ENCODE measurements at regions not wholly inside any gene's neighbourhood (a gene's known extent, or its start where the extent isn't known, plus 50 kb on each side); places are given as distances from the start of the nearest gene placed in this dataset.

DNA sequence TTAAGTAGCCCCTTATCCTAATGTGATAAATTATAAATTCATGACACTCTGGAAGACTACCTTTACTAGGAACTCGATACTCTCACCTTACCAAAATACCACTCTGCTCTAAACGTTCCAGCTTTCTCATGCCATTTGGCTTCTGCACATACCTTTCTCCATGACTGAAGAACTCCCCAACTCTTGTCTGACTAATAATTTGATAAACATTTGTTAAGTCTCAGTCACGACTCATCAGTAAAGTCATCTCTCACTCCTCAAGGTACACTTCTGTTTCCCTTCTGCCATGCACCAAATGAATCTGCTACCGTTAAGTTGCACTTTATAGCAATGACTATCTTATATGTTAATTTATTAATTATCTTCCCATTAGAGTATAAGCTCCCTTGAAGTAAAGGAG is 498.3 kb upstream of the NOVA1 start:
- Histone ChIP-seq H3K4me2 (ENCODE audit: insufficient read depth, low read length, poor library complexity, severe bottlenecking) (no peak overlapping the region), H3K4me3 (ENCODE audit: low read length in 2 of 2) (no peak overlapping the region), H3K9me3 (replicated peaks in 1 of 2; ENCODE audit: control insufficient read depth in 2 of 2, insufficient read depth in 1 of 2, low read depth in 1 of 2, low read length in 2 of 2) (no peaks in the 10 kb centered on the region), H3K4me1 (ENCODE audit: control insufficient read depth in 2 of 2, insufficient read depth in 1 of 2, low read depth in 1 of 2, low read length in 2 of 2) (no peaks in the 10 kb centered on the region), H2AK5ac (ENCODE audit: low read depth, low read length) (no peak overlapping the region), H3K36me3 (replicated peaks in 1 of 2; ENCODE audit: control insufficient read depth in 2 of 2, insufficient read depth in 2 of 2, low read length in 2 of 2) (no peaks in the 10 kb centered on the region), H3K18ac (ENCODE audit: low read length) (no peak overlapping the region), H3K14ac (ENCODE audit: low read length) (no peak overlapping the region), H3K23ac (ENCODE audit: low read depth, low read length, poor library complexity) (no peak overlapping the region), H3K79me1 (ENCODE audit: low read depth, low read length) (no peaks in the 10 kb centered on the region), H2BK5ac (ENCODE audit: low read length) (no peak overlapping the region), H3K4ac (ENCODE audit: low read length) (no peak overlapping the region), H3K27me3 (ENCODE audit: control insufficient read depth in 3 of 3, insufficient read depth in 3 of 3, low read depth in 1 of 3, low read length in 3 of 3) (no peaks in the 10 kb centered on the region), H3K9ac (ENCODE audit: low read depth, low read length, poor library complexity) (no peak overlapping the region), H2AFZ (ENCODE audit: low read length) (no peak overlapping the region), H2BK120ac (ENCODE audit: low read depth, low read length) (no peak overlapping the region), H2BK12ac (ENCODE audit: low read length) (no peak overlapping the region), H3K27ac (replicated peaks; ENCODE audit: low read length) (no peak overlapping the region), H4K8ac (ENCODE audit: low read depth, low read length) (no peak overlapping the region), H2BK15ac (ENCODE audit: low read length) (no peak overlapping the region), H4K91ac (ENCODE audit: low read depth, low read length, poor library complexity) (no peak overlapping the region)
- DNase-seq (ENCODE audit: low spot score) = no peak
- WGBS, 2 donors (ENCODE audit: extremely low coverage in 2 of 2, insufficient read length in 2 of 2, insufficient replicate concordance in 1 of 2) = no CpG with 5 or more reads among the region's 4 CpGs

DNA sequence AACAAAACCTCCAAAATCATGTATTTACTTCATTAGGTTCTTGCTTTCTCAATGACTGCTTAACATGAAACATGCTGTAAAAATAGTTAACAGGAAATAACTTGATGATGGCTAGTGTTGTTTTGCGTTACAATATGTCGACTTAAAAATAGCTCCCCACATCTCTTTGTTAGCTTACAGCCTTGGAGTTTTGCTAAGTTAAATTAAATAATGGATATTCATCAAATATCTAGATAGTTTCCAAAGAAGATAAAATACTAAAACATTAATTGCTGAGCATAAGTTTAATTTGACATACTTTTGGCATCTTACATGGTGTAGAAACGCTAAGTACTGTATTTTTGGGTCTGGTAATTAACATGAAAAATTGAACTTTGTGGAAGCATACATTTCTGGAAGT is 500.6 kb upstream of the NOVA1 start:
- no peak overlapping the region for H3K4ac ChIP-seq (ENCODE audit: low read length)
- no peak overlapping the region for H3K14ac ChIP-seq (ENCODE audit: low read length)
- H3K79me1 ChIP-seq (ENCODE audit: low read depth, low read length) = no peaks in the 10 kb centered on the region
- no CpG with 5 or more reads among the region's 3 CpGs for WGBS, 2 donors (ENCODE audit: extremely low coverage in 2 of 2, insufficient read length in 2 of 2, insufficient replicate concordance in 1 of 2)
- H2AK5ac ChIP-seq (ENCODE audit: low read depth, low read length) = no peak overlapping the region
- H3K4me2 ChIP-seq (ENCODE audit: insufficient read depth, low read length, poor library complexity, severe bottlenecking) = no peak overlapping the region
- no peak overlapping the region for H2AFZ ChIP-seq (ENCODE audit: low read length)
- H3K27me3 ChIP-seq (ENCODE audit: control insufficient read depth in 3 of 3, insufficient read depth in 3 of 3, low read depth in 1 of 3, low read length in 3 of 3) = no peaks in the 10 kb centered on the region
- no peak overlapping the region for H3K27ac ChIP-seq (replicated peaks; ENCODE audit: low read length)
- no peaks in the 10 kb centered on the region for H3K9me3 ChIP-seq (replicated peaks in 1 of 2; ENCODE audit: control insufficient read depth in 2 of 2, insufficient read depth in 1 of 2, low read depth in 1 of 2, low read length in 2 of 2)
- no peak overlapping the region for H2BK12ac ChIP-seq (ENCODE audit: low read length)
- no peak overlapping the region for H2BK120ac ChIP-seq (ENCODE audit: low read depth, low read length)
- no peaks in the 10 kb centered on the region for H3K36me3 ChIP-seq (replicated peaks in 1 of 2; ENCODE audit: control insufficient read depth in 2 of 2, insufficient read depth in 2 of 2, low read length in 2 of 2)
- no peak for DNase-seq (ENCODE audit: low spot score)
- H4K8ac ChIP-seq (ENCODE audit: low read depth, low read length) = no peak overlapping the region
- H3K4me1 ChIP-seq (ENCODE audit: control insufficient read depth in 2 of 2, insufficient read depth in 1 of 2, low read depth in 1 of 2, low read length in 2 of 2) = no peaks in the 10 kb centered on the region
- no peak overlapping the region for H3K23ac ChIP-seq (ENCODE audit: low read depth, low read length, poor library complexity)
- no peak overlapping the region for H3K18ac ChIP-seq (ENCODE audit: low read length)
- no peak overlapping the region for H3K4me3 ChIP-seq (ENCODE audit: low read length in 2 of 2)
- H4K91ac ChIP-seq (ENCODE audit: low read depth, low read length, poor library complexity) = no peak overlapping the region
- no peak overlapping the region for H2BK15ac ChIP-seq (ENCODE audit: low read length)
- no peak overlapping the region for H2BK5ac ChIP-seq (ENCODE audit: low read length)
- H3K9ac ChIP-seq (ENCODE audit: low read depth, low read length, poor library complexity) = no peak overlapping the region

- no peaks in the 10 kb centered on the region for H3K36me3 ChIP-seq (replicated peaks in 1 of 2; ENCODE audit: control insufficient read depth in 2 of 2, insufficient read depth in 2 of 2, low read length in 2 of 2)
- no peak overlapping the region for H4K8ac ChIP-seq (ENCODE audit: low read depth, low read length)
- no peak overlapping the region for H3K23ac ChIP-seq (ENCODE audit: low read depth, low read length, poor library complexity)
- H2BK120ac ChIP-seq (ENCODE audit: low read depth, low read length) = no peak overlapping the region
- no peak overlapping the region for H3K4me3 ChIP-seq (ENCODE audit: low read length in 2 of 2)
- no peak overlapping the region for H3K9ac ChIP-seq (ENCODE audit: low read depth, low read length, poor library complexity)
- no peaks in the 10 kb centered on the region for H3K27me3 ChIP-seq (ENCODE audit: control insufficient read depth in 3 of 3, insufficient read depth in 3 of 3, low read depth in 1 of 3, low read length in 3 of 3)
- H2BK15ac ChIP-seq (ENCODE audit: low read length) = no peak overlapping the region
- DNase-seq (ENCODE audit: low spot score) = no peak
- H3K4me2 ChIP-seq (ENCODE audit: insufficient read depth, low read length, poor library complexity, severe bottlenecking) = no peak overlapping the region
- no peaks in the 10 kb centered on the region for H3K79me1 ChIP-seq (ENCODE audit: low read depth, low read length)
- no peak overlapping the region for H4K91ac ChIP-seq (ENCODE audit: low read depth, low read length, poor library complexity)
- H2BK5ac ChIP-seq (ENCODE audit: low read length) = no peak overlapping the region
- no peak overlapping the region for H3K18ac ChIP-seq (ENCODE audit: low read length)
- H3K9me3 ChIP-seq (replicated peaks in 1 of 2; ENCODE audit: control insufficient read depth in 2 of 2, insufficient read depth in 1 of 2, low read depth in 1 of 2, low read length in 2 of 2) = no peaks in the 10 kb centered on the region
- no peak overlapping the region for H3K27ac ChIP-seq (replicated peaks; ENCODE audit: low read length)
- H3K14ac ChIP-seq (ENCODE audit: low read length) = no peak overlapping the region
- no peak overlapping the region for H3K4ac ChIP-seq (ENCODE audit: low read length)
- H2BK12ac ChIP-seq (ENCODE audit: low read length) = no peak overlapping the region
- H2AK5ac ChIP-seq (ENCODE audit: low read depth, low read length) = no peak overlapping the region
- no peaks in the 10 kb centered on the region for H3K4me1 ChIP-seq (ENCODE audit: control insufficient read depth in 2 of 2, insufficient read depth in 1 of 2, low read depth in 1 of 2, low read length in 2 of 2)
- H2AFZ ChIP-seq (ENCODE audit: low read length) = no peak overlapping the region
- WGBS, 2 donors (ENCODE audit: extremely low coverage in 2 of 2, insufficient read length in 2 of 2, insufficient replicate concordance in 1 of 2) = no CpG with 5 or more reads among the region's 1 CpG
These were observed 516.3 kb upstream of the NOVA1 start for GRCh38 chr14:27114180-27114579.

- Histone ChIP-seq H2BK15ac (ENCODE audit: low read length) (no peak overlapping the region), H3K79me1 (ENCODE audit: low read depth, low read length) (peaks cover 1% of the 10 kb centered on the region)
- WGBS, 2 donors (ENCODE audit: extremely low coverage in 2 of 2, insufficient read length in 2 of 2, insufficient replicate concordance in 1 of 2) = no CpG with 5 or more reads among the region's 4 CpGs
These were observed 525.3 kb upstream of the NOVA1 start for GRCh38 chr14:27123162-27123561.

More at GRCh38 chr14:27123162-27123561, 525.3 kb upstream of the NOVA1 start:
- Histone ChIP-seq H4K91ac (ENCODE audit: low read depth, low read length, poor library complexity) (no peak overlapping the region), H3K4me3 (ENCODE audit: low read length in 2 of 2) (no peak overlapping the region), H2AFZ (ENCODE audit: low read length) (no peak overlapping the region), H2BK120ac (ENCODE audit: low read depth, low read length) (no peak overlapping the region), H3K9ac (ENCODE audit: low read depth, low read length, poor library complexity) (no peak overlapping the region), H3K4ac (ENCODE audit: low read length) (no peak overlapping the region), H3K4me1 (ENCODE audit: control insufficient read depth in 2 of 2, insufficient read depth in 1 of 2, low read depth in 1 of 2, low read length in 2 of 2) (no peaks in the 10 kb centered on the region), H3K18ac (ENCODE audit: low read length) (no peak overlapping the region), H3K14ac (ENCODE audit: low read length) (no peak overlapping the region), H2BK5ac (ENCODE audit: low read length) (no peak overlapping the region), H2AK5ac (ENCODE audit: low read depth, low read length) (no peak overlapping the region), H4K8ac (ENCODE audit: low read depth, low read length) (no peak overlapping the region), H3K4me2 (ENCODE audit: insufficient read depth, low read length, poor library complexity, severe bottlenecking) (no peak overlapping the region), H3K27me3 (ENCODE audit: control insufficient read depth in 3 of 3, insufficient read depth in 3 of 3, low read depth in 1 of 3, low read length in 3 of 3) (no peaks in the 10 kb centered on the region), H3K9me3 (replicated peaks in 1 of 2; ENCODE audit: control insufficient read depth in 2 of 2, insufficient read depth in 1 of 2, low read depth in 1 of 2, low read length in 2 of 2) (no peaks in the 10 kb centered on the region), H3K36me3 (replicated peaks in 1 of 2; ENCODE audit: control insufficient read depth in 2 of 2, insufficient read depth in 2 of 2, low read length in 2 of 2) (no peaks in the 10 kb centered on the region), H3K27ac (replicated peaks; ENCODE audit: low read length) (no peak overlapping the region), H3K23ac (ENCODE audit: low read depth, low read length, poor library complexity) (no peak overlapping the region), H2BK12ac (ENCODE audit: low read length) (no peak overlapping the region)
- DNase-seq (ENCODE audit: low spot score) = no peak

Measured in neuronal stem cell (in vitro differentiated cells).